H9 (cell line): ENCODE measurements at regions not wholly inside any gene's neighbourhood (a gene's known extent, or its start where the extent isn't known, plus 50 kb on each side); places are given as distances from the start of the nearest gene placed in this dataset.

ENCODE experiments used
- DNase-seq: peaks from one replicate; pipeline ENCODE4 v3.0.0-alpha.2; 2017
- H2AFZ ChIP-seq: one replicate; pipeline ENCODE4 v1.6.1; 2013; ENCODE audit warnings: mild to moderate bottlenecking, low read length, control low read depth, moderate library complexity
- H2AK5ac ChIP-seq: 2 replicates; pipeline ENCODE4 v1.6.1; 2013; ENCODE audit warnings: low read length, control low read depth, mixed read lengths; ENCODE audit not compliant: insufficient read length
- H2BK120ac ChIP-seq: one replicate; pipeline ENCODE4 v1.6.1; 2013; ENCODE audit warnings: low read depth, mild to moderate bottlenecking, low read length, control low read depth, inconsistent platforms; ENCODE audit not compliant: poor library complexity, severe bottlenecking
- H2BK12ac ChIP-seq: 2 replicates; pipeline ENCODE4 v1.6.1; 2013; ENCODE audit warnings: low read length, control low read depth, mixed read lengths, low read depth; ENCODE audit not compliant: insufficient read length
- H2BK15ac ChIP-seq: 2 replicates; pipeline ENCODE4 v1.6.1; 2013; ENCODE audit warnings: low read depth, low read length, control low read depth
- H2BK20ac ChIP-seq: one replicate; pipeline ENCODE4 v1.6.1; 2013; ENCODE audit warnings: low read depth, mild to moderate bottlenecking, low read length, control low read depth, inconsistent platforms; ENCODE audit not compliant: poor library complexity, severe bottlenecking
- H2BK5ac ChIP-seq: 2 replicates; pipeline ENCODE4 v1.6.1; 2013; ENCODE audit warnings: low read length, control low read depth, mixed read lengths; ENCODE audit not compliant: insufficient read length
- H3K14ac ChIP-seq: 2 replicates; pipeline ENCODE4 v1.6.1; 2013; ENCODE audit warnings: low read length, control low read depth; ENCODE audit not compliant: insufficient read depth
- H3K18ac ChIP-seq: 2 replicates; pipeline ENCODE4 v1.6.1; 2013; ENCODE audit warnings: low read depth, mild to moderate bottlenecking, mixed read lengths, low read length, control low read depth; ENCODE audit not compliant: insufficient read length
- H3K23ac ChIP-seq: 2 replicates; pipeline ENCODE4 v1.6.1; 2013; ENCODE audit warnings: low read length, control low read depth, mixed read lengths, low read depth; ENCODE audit not compliant: insufficient read length
- H3K23me2 ChIP-seq: 2 replicates; pipeline ENCODE4 v1.6.1; 2013; ENCODE audit warnings: low read depth, mild to moderate bottlenecking, mixed read lengths, low read length, control low read depth; ENCODE audit not compliant: insufficient read length, poor library complexity, severe bottlenecking
- H3K27ac ChIP-seq: 2 replicates; pipeline ENCODE4 v1.5.1; 2013; ENCODE audit warnings: low read length, control low read depth, mixed read lengths, low read depth; ENCODE audit not compliant: insufficient read length
- H3K27me3 ChIP-seq: 2 replicates; pipeline ENCODE4 v1.6.1; 2013; ENCODE audit warnings: low read length, control low read depth, inconsistent platforms; ENCODE audit not compliant: insufficient read depth
- H3K4ac ChIP-seq: 2 replicates; pipeline ENCODE4 v1.6.1; 2013; ENCODE audit warnings: low read depth, mild to moderate bottlenecking, control low read depth, inconsistent platforms, low read length, moderate library complexity
- H3K4me1 ChIP-seq: 2 replicates; pipeline ENCODE4 v1.6.1; 2013; ENCODE audit warnings: low read length, control low read depth, inconsistent platforms; ENCODE audit not compliant: insufficient read depth
- H3K4me2 ChIP-seq: 2 replicates; pipeline ENCODE4 v1.6.1; 2013; ENCODE audit warnings: low read length, control low read depth, mixed read lengths; ENCODE audit not compliant: insufficient read length, insufficient read depth
- H3K56ac ChIP-seq: 2 replicates; pipeline ENCODE4 v1.6.1; 2013; ENCODE audit warnings: low read depth, mild to moderate bottlenecking, mixed read lengths, low read length, control low read depth; ENCODE audit not compliant: insufficient read length
- H3K79me1 ChIP-seq: 2 replicates; pipeline ENCODE4 v1.6.1; 2013; ENCODE audit warnings: low read depth, mild to moderate bottlenecking, moderate library complexity, low read length, control low read depth, inconsistent platforms; ENCODE audit not compliant: insufficient read depth, poor library complexity, severe bottlenecking
- H3K79me2 ChIP-seq: 2 replicates; pipeline ENCODE4 v1.6.1; 2013; ENCODE audit warnings: low read length, control low read depth, inconsistent platforms; ENCODE audit not compliant: insufficient read depth
- H3K9ac ChIP-seq: 2 replicates; pipeline ENCODE4 v1.6.1; 2013; ENCODE audit warnings: low read length, control low read depth, mixed read lengths; ENCODE audit not compliant: insufficient read length; ENCODE audit errors: extremely low read depth
- H3K9me3 ChIP-seq: one replicate; pipeline ENCODE4 v1.6.1; 2013; ENCODE audit warnings: low read depth, low read length, inconsistent platforms; ENCODE audit not compliant: control insufficient read depth
- H3T11ph ChIP-seq: one replicate; pipeline ENCODE4 v1.6.1; 2013; ENCODE audit warnings: mild to moderate bottlenecking, low read length, control low read depth, inconsistent platforms
- H4K20me1 ChIP-seq: one replicate; pipeline ENCODE4 v1.6.1; 2013; ENCODE audit not compliant: control insufficient read depth, insufficient read length, insufficient read depth
- H4K5ac ChIP-seq: 2 replicates; pipeline ENCODE4 v1.6.1; 2013; ENCODE audit warnings: low read depth, mild to moderate bottlenecking, mixed read lengths, low read length, control low read depth; ENCODE audit not compliant: insufficient read length
- H4K8ac ChIP-seq: replicated peaks from 2 replicates; pipeline ENCODE4 v1.6.1; 2013; ENCODE audit warnings: low read length, control low read depth, mixed read lengths, low read depth; ENCODE audit not compliant: insufficient read length
- H4K91ac ChIP-seq: 2 replicates; pipeline ENCODE4 v1.6.1; 2013; ENCODE audit warnings: low read depth, mild to moderate bottlenecking, moderate library complexity, mixed read lengths, low read length, control low read depth; ENCODE audit not compliant: insufficient read length
- H3K27ac Mint-ChIP-seq, 3 experiments: 2 replicates in 2 of 3; 3 replicates in 1 of 3; pipeline ENCODE4 v1.8.0; 2020 to 2021; ENCODE audit warnings: mixed read lengths in 3 of 3, mild to moderate bottlenecking in 1 of 3, moderate library complexity in 1 of 3
- H3K27me3 Mint-ChIP-seq: 2 replicates; pipeline ENCODE4 v1.8.0; 2021; ENCODE audit warnings: low read depth, mild to moderate bottlenecking, moderate library complexity, mixed read lengths
- H3K36me3 Mint-ChIP-seq, 3 experiments: 2 replicates in 2 of 3; 3 replicates in 1 of 3; pipeline ENCODE4 v1.8.0; 2020 to 2021; ENCODE audit warnings: low read depth in 3 of 3, mixed read lengths in 3 of 3; ENCODE audit not compliant: insufficient read depth in 1 of 3
- H3K4me1 Mint-ChIP-seq, 2 experiments: 2 replicates each; pipeline ENCODE4 v1.8.0; 2020; ENCODE audit warnings: mixed read lengths in 2 of 2
- H3K4me3 Mint-ChIP-seq, 2 experiments: 2 replicates in 1 of 2; 3 replicates in 1 of 2; pipeline ENCODE4 v1.8.0; 2020 to 2021; ENCODE audit warnings: mild to moderate bottlenecking in 2 of 2, mixed read lengths in 2 of 2, moderate library complexity in 1 of 2
- H3K9me3 Mint-ChIP-seq, 2 experiments: 2 replicates in 1 of 2; 3 replicates in 1 of 2; pipeline ENCODE4 v1.8.0; 2020; ENCODE audit warnings: mild to moderate bottlenecking in 2 of 2, mixed read lengths in 2 of 2, moderate library complexity in 1 of 2
- WGBS: extraction: QIAGEN DNeasy Blood & Tissue Kit; methylation state at CpG from one replicate; pipeline ENCODE4 v1.1.7; 2013; ENCODE audit warnings: missing lambda C conversion rate, low lambda C conversion rate, mixed read lengths; ENCODE audit not compliant: insufficient read length; ENCODE audit errors: extremely low coverage; 5-methylcytosine and 5-hydroxymethylcytosine counted together
- TF ChIP-seq, protein P1 (sequence below): fragments of 200-600 bp; sonication (generic); conservative IDR thresholded peaks from 3 replicates; pipeline ENCODE4 v1.8.0; 2021; ENCODE audit warnings: antibody characterized with exemption, mild to moderate bottlenecking

- WGBS: no CpG with 5 or more reads among the region's 4 CpGs
- Histone ChIP-seq H2BK20ac (no peak overlapping the region), H3K56ac (no peak overlapping the region), H3K79me1 (no peaks in the 10 kb centered on the region), H4K8ac (no peak overlapping the region), H3K27ac (no peak overlapping the region), H3K27me3 (no peaks in the 10 kb centered on the region), H3K23me2 (no peaks in the 10 kb centered on the region), H4K5ac (no peak overlapping the region), H3K79me2 (no peaks in the 10 kb centered on the region), H4K91ac (no peak overlapping the region), H3K18ac (no peak overlapping the region), H3K4me2 (no peak overlapping the region), H3K23ac (no peak overlapping the region), H3K4me1 (no peaks in the 10 kb centered on the region; the same call in 1 of the 2 replicates), H2BK12ac (no peak overlapping the region), H2BK15ac (no peak overlapping the region), H2BK5ac (no peak overlapping the region), H2AFZ (no peak overlapping the region), H3K9ac (no peak overlapping the region), H2BK120ac (no peak overlapping the region), H2AK5ac (no peak overlapping the region), H4K20me1 (no peaks in the 10 kb centered on the region), H3K4ac (no peak overlapping the region), H3T11ph (no peak overlapping the region), H3K9me3 (no peaks in the 10 kb centered on the region), H3K14ac (no peak overlapping the region)
- no peaks in the 10 kb centered on the region for H3K9me3 Mint-ChIP-seq
- DNase-seq: no peak
- peaks cover 7 to 8% of the 10 kb centered on the region in 2 experiments for H3K4me1 Mint-ChIP-seq
- no peak overlapping the region for H3K4me3 Mint-ChIP-seq
- TF ChIP-seq, protein P1, sequence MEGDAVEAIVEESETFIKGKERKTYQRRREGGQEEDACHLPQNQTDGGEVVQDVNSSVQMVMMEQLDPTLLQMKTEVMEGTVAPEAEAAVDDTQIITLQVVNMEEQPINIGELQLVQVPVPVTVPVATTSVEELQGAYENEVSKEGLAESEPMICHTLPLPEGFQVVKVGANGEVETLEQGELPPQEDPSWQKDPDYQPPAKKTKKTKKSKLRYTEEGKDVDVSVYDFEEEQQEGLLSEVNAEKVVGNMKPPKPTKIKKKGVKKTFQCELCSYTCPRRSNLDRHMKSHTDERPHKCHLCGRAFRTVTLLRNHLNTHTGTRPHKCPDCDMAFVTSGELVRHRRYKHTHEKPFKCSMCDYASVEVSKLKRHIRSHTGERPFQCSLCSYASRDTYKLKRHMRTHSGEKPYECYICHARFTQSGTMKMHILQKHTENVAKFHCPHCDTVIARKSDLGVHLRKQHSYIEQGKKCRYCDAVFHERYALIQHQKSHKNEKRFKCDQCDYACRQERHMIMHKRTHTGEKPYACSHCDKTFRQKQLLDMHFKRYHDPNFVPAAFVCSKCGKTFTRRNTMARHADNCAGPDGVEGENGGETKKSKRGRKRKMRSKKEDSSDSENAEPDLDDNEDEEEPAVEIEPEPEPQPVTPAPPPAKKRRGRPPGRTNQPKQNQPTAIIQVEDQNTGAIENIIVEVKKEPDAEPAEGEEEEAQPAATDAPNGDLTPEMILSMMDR: peak; percentile 48; the same call in 2 of the 3 replicates
- no peaks in the 10 kb centered on the region for H3K36me3 Mint-ChIP-seq
- no peak overlapping the region for H3K27ac Mint-ChIP-seq
- no peaks in the 10 kb centered on the region for H3K27me3 Mint-ChIP-seq
Measured at GRCh38 chr11:39724404-39724803, 1735.0 kb downstream of the LRRC4C start.
